DOHH2 (cell line): ENCODE measurements at regions not wholly inside any gene's neighbourhood (a gene's known extent, or its start where the extent isn't known, plus 50 kb on each side); places are given as distances from the start of the nearest gene placed in this dataset.

Source experiments
- H3F3A ChIP-seq: fragments of 200-600 bp; sonication (generic), shearing (Covaris generic); 2 replicates; pipeline ENCODE4 v1.6.0; 2016; ENCODE audit warnings: antibody characterized with exemption, mild to moderate bottlenecking; ENCODE audit not compliant: control insufficient read depth, insufficient read depth
- H3K27ac ChIP-seq: fragments of 200-600 bp; sonication (generic); 2 replicates; pipeline ENCODE4 v1.5.1; 2014; ENCODE audit warnings: low read depth, mild to moderate bottlenecking, low read length, moderate library complexity
- H3K27me3 ChIP-seq: fragments of 200-600 bp; sonication (generic); 2 replicates; pipeline ENCODE4 v1.6.1; 2014; ENCODE audit warnings: mild to moderate bottlenecking, low read length, mixed read lengths; ENCODE audit not compliant: control insufficient read depth
- H3K36me3 ChIP-seq: fragments of 200-600 bp; sonication (generic); 2 replicates; pipeline ENCODE4 v1.6.1; 2014; ENCODE audit warnings: mild to moderate bottlenecking, low read length, moderate library complexity, mixed read lengths; ENCODE audit not compliant: control insufficient read depth
- H3K4me1 ChIP-seq: fragments of 200-600 bp; sonication (generic); 2 replicates; pipeline ENCODE4 v1.6.1; 2014; ENCODE audit warnings: mild to moderate bottlenecking, low read length, mixed read lengths; ENCODE audit not compliant: control insufficient read depth
- H3K4me2 ChIP-seq: fragments of 200-600 bp; sonication (generic); 2 replicates; pipeline ENCODE4 v1.6.0; 2014; ENCODE audit warnings: mild to moderate bottlenecking, low read length, moderate library complexity
- H3K4me3 ChIP-seq: fragments of 200-600 bp; sonication (generic); 2 replicates; pipeline ENCODE4 v1.5.1; 2014; ENCODE audit warnings: mild to moderate bottlenecking, low read length, mixed read lengths
- H3K79me2 ChIP-seq: fragments of 200-600 bp; sonication (generic); 2 replicates; pipeline ENCODE4 v1.6.1; 2014; ENCODE audit warnings: mild to moderate bottlenecking, low read length, mixed read lengths; ENCODE audit not compliant: control insufficient read depth
- H3K9me2 ChIP-seq: fragments of 200-600 bp; sonication (generic); replicated peaks from 2 replicates; pipeline ENCODE4 v1.6.1; 2014; ENCODE audit warnings: mild to moderate bottlenecking, low read length, mixed read lengths; ENCODE audit not compliant: control insufficient read depth
- H3K9me3 ChIP-seq: fragments of 200-600 bp; sonication (generic); 2 replicates; pipeline ENCODE4 v1.6.1; 2014; ENCODE audit warnings: antibody characterized with exemption, low read length, mixed read lengths; ENCODE audit not compliant: control insufficient read depth, insufficient read depth
- H4K20me1 ChIP-seq: fragments of 200-600 bp; sonication (generic); 2 replicates; pipeline ENCODE4 v1.6.0; 2014; ENCODE audit warnings: low read depth, mild to moderate bottlenecking, antibody characterized with exemption, low read length, moderate library complexity; ENCODE audit not compliant: control insufficient read depth, insufficient read depth
- CTCF ChIP-seq: fragments of 200-600 bp; sonication (generic); IDR thresholded peaks from one replicate; pipeline ENCODE4 v1.5.1; 2014; ENCODE audit warnings: antibody characterized with exemption, mild to moderate bottlenecking, low read depth, low read length; ENCODE audit not compliant: poor library complexity, severe bottlenecking
- EZH2phosphoT487 ChIP-seq: fragments of 200-600 bp; sonication (generic); IDR thresholded peaks from 2 replicates; pipeline ENCODE4 v1.6.1; 2017; ENCODE audit warnings: borderline replicate concordance, mild to moderate bottlenecking, antibody characterized with exemption, low read length, moderate library complexity, mixed read lengths

- H3K4me1 ChIP-seq = 0 out of 2 replicates have a peak, but pooled peaks cover 3% of the 10 kb centered on the region
- H3K4me2 ChIP-seq = no peak overlapping the region
- H3F3A ChIP-seq = no peaks in the 10 kb centered on the region
Observed at GRCh38 chr3:106533093-106533787, 664.4 kb upstream of the CBLB start.

GRCh38 chr3:106533788-106534160, 665.0 kb upstream of the CBLB start:
- no peaks in the 10 kb centered on the region for H4K20me1 ChIP-seq
- no peak overlapping the region for H3K27ac ChIP-seq
- TF ChIP-seq CTCF (no peak), EZH2phosphoT487 (no peak)
- H3K4me2 ChIP-seq = no peak overlapping the region
- no peak overlapping the region for H3K4me3 ChIP-seq
- H3K79me2 ChIP-seq = no peaks in the 10 kb centered on the region
- H3K36me3 ChIP-seq = no peaks in the 10 kb centered on the region
- H3K4me1 ChIP-seq = 0 out of 2 replicates have a peak, but pooled peaks cover 3% of the 10 kb centered on the region
- no peaks in the 10 kb centered on the region for H3K9me3 ChIP-seq
- no peaks in the 10 kb centered on the region for H3K9me2 ChIP-seq
- H3F3A ChIP-seq = no peaks in the 10 kb centered on the region
- no peaks in the 10 kb centered on the region for H3K27me3 ChIP-seq

More at GRCh38 chr3:106533093-106533787, 664.4 kb upstream of the CBLB start:
- H3K9me3 ChIP-seq = no peaks in the 10 kb centered on the region
- H4K20me1 ChIP-seq = no peaks in the 10 kb centered on the region
- no peaks in the 10 kb centered on the region for H3K9me2 ChIP-seq
- no peak overlapping the region for H3K27ac ChIP-seq
- H3K27me3 ChIP-seq = no peaks in the 10 kb centered on the region
- TF ChIP-seq CTCF (no peak), EZH2phosphoT487 (no peak)
- H3K4me3 ChIP-seq = no peak overlapping the region
- H3K79me2 ChIP-seq = no peaks in the 10 kb centered on the region
- H3K36me3 ChIP-seq = no peaks in the 10 kb centered on the region

DNA sequence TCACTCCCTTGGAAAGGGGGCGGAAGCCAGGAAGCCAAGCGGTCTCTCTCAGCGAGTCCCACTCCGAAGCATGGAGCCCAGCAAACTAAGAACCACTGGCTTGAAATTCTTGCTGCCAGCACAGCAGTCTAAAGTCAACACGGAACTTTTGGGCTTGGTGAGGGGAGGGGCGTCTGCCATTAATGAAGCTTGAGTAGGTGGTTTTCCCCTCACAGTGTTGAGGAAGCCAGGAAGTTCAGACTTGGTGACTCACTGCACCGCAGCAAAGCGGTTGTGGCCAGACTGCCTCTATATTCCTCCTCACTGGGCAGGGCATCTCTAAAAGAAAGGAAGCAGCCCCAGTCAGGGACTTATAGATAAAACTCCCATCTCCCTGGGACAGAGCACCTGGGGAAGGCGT, 665.4 kb upstream of the CBLB start:
- no peaks in the 10 kb centered on the region for H3K9me2 ChIP-seq
- 0 out of 2 replicates have a peak, but pooled peaks cover 3% of the 10 kb centered on the region for H3K4me1 ChIP-seq
- no peaks in the 10 kb centered on the region for H3K36me3 ChIP-seq
- TF ChIP-seq CTCF (no peak), EZH2phosphoT487 (no peak)
- H3F3A ChIP-seq = no peaks in the 10 kb centered on the region
- no peaks in the 10 kb centered on the region for H3K9me3 ChIP-seq
- H4K20me1 ChIP-seq = no peaks in the 10 kb centered on the region
- H3K27ac ChIP-seq = no peak overlapping the region
- H3K4me3 ChIP-seq = no peak overlapping the region
- H3K79me2 ChIP-seq = no peaks in the 10 kb centered on the region
- H3K27me3 ChIP-seq = no peaks in the 10 kb centered on the region
- H3K4me2 ChIP-seq = no peak overlapping the region
